IPS DF 4.7 (cell line): ENCODE measurements at regions not wholly inside any gene's neighbourhood (a gene's known extent, or its start where the extent isn't known, plus 50 kb on each side); places are given as distances from the start of the nearest gene placed in this dataset.
A peak's percentile ranks its signal among the peaks of the same experiment; 100 is the strongest.

Experiments
- DNase-seq: peaks from one replicate; pipeline ENCODE4 v3.0.0-alpha.2; 2013; ENCODE audit warnings: low spot score; ENCODE audit errors: extremely low read depth

DNA sequence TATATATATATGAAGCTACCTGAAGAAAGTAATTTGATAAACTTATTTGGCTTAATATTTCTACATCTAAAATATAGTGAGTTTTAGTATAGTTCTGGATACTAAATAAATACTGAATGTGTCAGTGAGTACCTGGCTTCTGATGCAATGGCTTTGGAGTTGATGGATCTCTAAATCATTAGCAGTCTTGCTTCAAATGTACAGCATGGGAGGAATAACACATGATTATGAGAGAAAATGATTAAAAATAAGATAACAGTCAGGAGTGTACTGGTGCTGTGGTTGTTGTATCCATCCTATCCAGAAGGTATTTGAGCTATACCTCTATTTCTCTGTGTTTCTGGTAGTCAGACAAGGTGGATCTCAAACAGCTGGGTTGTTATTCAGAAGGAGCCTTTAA, 641.3 kb downstream of the TRAM1L1 start:
- DNase-seq, result no peak

DNA sequence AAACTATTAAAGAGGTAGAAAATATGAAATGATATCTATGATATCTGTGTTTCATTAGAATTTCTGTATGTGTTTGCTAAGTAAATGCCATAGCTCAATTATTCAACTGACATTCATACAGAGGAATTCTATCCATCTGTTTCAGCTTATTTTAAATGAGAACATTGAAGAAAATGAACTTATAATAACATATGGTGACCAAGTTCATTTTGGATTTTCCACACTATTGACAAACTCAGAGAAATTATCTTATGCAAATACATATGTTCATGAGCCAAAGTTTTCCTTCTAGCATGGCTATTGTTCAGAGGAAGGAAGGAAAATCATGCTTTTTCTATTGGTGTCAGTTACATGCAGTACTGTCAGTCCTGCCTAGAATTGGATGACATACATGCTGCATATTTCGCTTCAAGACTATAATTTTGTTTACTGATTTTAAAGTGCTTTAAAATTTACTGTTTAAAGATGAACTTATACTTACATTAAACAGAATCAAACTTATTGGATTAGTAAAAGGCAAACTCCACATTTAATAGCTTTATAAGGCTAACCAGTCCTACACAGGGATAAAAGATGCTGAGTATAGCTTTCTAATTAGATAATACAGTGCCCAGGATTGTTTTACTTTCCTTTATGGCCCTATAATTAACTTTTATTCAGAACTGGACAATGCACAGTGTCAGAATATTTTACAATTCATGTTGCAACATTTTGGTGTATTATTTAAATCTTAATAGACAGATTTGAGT, 646.2 kb downstream of the TRAM1L1 start:
- no peak for DNase-seq

DNA sequence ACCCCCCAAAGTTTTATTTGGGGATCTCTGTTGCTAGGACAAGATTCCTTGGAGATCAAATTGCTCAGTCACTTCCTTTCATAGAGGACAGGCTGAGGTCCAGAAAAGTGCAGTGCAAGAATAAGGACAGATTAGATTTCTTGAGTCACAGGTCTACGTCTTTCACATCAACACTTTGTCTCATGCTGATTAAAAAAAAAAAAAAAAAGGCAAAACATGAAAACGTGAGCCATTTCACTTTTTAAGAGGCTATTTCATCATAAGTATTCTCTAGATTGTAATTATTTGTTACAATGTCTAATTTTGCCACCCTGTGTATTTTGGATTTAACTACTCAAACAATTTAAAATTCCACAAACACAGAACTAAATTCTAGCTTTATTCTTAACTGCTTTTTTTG, 647.0 kb downstream of the TRAM1L1 start:
- DNase-seq, result no peak

DNA sequence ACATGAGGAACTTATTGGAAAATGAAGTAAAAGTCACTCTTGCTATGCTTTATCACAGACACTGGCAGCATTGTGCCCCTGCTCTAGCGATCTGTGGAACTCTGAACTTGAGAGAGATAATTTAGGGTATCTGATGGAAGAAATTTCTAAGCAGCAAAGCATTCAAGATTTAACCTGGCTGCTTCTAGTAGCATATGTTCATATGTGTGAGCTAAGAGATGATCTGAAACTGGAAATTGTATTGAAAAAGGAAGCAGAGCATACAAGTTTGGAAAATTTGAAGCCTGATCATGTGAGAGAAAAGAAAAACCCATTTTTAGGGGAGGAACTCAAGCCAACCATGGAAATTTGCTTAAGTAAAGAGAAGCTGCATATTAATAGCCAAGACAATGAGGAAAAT, 657.7 kb downstream of the TRAM1L1 start:
- DNase-seq, result no peak

DNA sequence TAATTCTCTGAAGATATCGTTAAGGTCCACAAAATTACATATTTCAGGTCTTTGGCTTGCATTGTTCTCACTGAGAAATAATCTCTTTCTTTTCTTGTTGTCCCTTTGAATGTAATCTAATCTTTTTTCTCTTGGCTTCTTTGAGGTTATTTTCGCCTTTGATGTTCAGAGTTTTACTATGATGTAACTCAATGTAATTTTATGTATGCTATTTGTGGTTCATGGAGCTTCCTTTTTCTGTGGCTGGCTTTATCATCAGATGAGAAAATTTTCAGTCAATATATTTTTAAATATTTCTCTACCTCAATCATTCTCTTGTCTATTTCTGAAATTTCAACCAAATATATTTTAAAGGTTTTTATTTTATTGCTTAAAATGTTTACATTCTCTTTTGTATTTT, 672.2 kb downstream of the TRAM1L1 start:
- DNase-seq, result no peak

DNA sequence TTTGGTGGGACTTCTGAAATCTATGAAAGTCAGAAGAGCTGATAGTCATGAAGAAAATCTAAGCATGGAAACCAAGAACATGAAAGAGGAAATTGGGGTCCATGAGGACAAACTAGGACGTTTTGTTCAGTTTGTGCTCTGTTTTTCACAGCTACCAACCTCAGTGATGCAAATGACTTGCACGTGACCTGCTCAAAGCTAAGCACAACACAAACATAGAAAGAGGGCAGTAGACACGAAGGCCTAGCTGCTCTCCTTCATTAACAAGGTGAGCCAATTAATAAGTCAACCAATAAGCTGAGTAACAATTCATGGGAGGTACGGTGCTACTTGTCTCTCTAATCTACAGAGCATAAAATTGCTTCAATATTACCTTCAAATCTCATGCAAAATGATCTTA, 684.1 kb downstream of the TRAM1L1 start:
- no peak for DNase-seq

DNA sequence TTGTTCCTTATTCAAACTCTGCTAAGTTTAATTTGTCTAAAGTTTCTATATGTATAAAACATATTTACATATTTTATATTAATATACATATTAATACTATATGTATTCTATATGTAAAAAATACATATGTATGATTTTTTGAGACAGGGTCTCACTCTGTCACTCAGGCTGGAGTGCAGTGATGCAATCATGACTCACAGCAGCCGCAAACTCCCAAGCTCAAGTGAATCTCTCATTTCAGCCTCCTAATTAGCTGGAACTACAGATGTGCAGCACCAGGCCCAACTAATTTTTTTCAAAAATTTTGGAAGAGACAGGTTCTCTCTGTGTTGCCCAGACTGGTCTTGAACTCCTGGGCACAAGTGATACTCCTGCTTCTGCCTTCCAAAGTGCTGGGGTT, 684.9 kb downstream of the TRAM1L1 start:
- no peak for DNase-seq

DNA sequence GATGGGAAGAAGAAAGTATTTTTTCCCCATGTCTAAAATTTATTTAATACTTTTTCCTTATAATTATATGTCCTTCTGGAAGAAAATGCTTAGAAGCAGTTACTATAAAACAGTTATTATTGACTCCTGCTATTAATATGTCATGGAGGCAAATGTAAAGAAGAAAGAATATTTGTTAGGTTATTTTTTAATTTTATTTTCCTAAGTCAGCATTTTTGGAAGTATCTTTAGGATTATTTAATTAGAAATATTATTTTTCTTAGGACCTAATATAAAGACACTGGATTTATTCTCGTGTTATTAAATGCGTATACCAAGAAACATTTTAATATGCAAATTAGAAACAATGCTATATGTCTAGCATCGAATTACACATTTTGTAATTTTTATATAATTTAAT, 687.7 kb downstream of the TRAM1L1 start:
- no peak for DNase-seq

DNA sequence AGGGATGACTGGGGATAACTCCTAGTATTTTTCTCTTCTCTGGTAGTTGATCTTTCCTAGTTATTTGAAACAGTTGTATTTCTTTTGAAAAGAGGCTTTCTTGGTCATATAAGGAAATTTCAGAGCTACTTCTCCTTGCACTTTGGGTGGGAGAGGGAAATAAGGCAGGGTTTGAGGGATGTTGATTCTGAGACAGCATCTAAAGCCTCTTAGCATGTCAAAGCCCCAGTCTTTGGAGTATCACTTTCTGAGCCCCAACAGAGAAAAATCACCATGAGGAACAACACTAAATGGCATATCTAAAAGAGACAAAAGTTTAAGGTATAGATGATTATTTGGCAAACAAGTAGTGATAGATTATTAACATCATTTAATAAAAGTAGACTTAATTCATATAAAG, 688.1 kb downstream of the TRAM1L1 start:
- DNase-seq, result no peak

DNA sequence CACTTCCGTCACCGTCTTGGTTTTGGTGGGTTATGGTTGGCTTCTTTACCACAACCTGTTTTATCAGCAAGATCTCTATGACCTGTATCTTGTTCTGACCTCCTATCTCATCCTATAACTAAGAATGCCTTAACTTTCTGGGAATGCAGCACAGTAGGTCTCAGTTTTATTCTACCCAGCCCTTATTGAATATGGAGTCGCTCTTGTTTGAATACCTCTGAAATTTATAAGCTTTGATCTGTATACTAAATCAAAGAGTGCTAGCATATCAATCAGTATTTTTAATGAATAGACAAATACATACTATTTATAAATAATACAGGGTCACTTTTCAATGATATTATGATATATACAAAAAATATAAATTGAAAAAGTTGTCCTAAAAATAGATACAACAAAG, 690.0 kb downstream of the TRAM1L1 start:
- no peak for DNase-seq

DNA sequence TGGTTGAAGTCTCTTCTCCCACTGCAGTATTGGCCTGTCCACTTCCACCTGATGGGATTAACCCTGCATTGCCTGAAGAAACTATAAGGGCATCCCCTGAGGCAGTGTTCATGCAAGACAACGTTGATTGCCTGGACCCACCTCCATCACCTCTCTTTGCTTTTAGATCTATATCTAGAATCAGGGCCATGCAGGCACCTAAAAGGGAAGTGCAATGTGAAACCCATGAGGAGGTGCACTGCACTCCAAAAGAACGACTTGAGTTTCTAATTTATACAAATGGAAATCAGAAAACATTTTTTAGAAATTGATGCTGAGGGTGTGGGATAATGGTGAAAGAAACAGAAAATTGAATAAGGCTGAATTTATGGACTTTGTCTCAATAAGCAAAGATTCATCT, 694.4 kb downstream of the TRAM1L1 start:
- no peak for DNase-seq

DNA sequence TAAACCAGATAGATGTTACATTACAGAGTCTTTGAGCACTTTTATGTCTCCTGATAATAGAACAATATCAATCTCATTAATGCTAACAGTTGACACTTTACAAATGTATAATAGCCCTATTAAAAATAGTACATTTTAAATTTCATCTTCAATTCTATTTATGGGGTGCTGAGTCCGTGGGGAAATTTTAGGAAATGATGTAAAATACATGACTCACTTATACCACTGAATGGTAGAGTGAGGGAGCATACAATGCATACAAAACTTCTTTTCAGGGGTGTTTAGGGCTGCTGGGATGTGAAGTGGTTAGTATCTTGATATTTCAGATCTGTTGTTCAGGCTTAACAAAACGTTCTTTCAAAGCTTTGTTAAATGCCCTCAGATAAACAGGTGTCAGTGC, 696.2 kb downstream of the TRAM1L1 start:
- no peak for DNase-seq

DNA sequence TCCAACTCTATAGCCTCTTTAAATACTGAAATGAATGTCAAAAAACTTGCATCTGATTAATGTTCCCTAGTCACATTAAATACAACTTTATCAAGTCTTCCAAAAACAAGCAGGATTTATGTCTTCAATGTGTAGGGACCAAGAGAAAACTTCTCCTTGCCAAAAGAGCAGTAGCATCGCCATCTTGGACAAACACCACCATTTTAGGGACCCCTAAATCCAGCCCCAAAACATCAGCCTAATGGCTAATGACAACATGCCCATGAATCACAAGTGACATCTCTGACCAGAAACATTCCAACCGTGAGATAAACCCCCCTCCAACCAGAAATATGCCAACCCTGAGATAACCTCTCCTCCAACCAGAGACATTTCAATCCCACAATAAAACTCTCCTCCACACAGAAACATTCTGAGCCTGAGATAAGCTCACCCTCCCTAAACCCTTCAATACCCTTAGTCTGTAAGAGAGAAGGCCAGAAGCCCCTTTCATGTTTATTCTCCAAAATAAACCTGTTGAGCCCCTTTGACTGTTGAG, 697.4 kb downstream of the TRAM1L1 start:
- DNase-seq, result no peak

DNA sequence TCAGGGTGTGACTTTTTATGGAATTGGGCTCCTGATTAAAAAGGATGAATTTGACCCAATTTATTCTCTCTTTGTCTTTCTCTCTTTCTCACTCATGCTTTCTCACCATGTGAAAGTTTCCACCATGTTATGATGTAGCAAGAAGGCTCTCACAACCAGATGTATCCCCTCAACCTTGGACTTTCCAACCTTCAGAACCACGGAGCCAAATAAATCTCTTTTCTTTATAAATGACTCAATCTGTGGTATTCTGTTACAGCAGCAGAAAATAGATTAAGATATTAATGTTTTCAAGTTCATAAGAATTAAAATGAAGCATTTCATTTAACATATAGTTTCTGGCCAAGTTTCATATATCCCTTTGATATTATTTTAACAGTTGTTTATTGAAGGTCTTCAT, 698.5 kb downstream of the TRAM1L1 start:
- DNase-seq, result no peak

DNA sequence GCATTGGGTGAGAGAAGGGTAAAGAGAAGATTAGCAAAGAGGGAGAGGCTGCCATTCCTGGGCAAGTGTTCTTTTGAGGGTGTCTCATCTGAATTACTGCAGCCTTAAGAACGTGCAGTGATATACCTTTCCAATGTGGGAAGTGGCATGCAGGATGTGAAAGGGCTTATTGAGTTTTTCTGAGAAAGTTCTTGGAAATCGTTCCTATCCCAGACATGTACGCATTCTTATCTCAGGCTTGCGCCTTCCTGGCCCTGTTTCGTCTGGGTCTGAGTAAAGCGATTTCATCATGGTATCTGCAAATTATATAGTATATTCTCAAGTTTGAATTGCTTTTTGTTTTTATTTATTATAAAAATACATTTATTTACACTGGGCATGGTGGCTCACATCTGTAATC, 699.8 kb downstream of the TRAM1L1 start:
- DNase-seq, result no peak

DNA sequence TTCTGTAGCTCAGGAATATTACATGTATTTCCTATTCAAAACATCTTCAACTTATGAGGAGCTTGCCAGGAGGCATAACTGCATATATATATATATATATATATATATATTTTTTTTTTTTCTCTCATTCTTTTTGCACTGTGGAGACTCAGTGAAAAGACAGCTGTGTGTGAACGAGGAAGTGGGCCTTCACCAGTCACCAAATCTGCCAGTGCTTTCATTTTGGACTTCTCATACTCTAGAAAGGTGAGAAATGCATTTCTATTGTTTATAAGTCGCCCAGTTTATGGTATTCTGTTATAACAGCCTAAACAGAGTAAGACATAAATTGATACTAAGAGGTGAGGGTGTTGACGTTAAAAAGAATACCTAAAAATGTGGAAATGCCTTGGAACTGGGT, 710.6 kb downstream of the TRAM1L1 start:
- DNase-seq, result no peak

DNA sequence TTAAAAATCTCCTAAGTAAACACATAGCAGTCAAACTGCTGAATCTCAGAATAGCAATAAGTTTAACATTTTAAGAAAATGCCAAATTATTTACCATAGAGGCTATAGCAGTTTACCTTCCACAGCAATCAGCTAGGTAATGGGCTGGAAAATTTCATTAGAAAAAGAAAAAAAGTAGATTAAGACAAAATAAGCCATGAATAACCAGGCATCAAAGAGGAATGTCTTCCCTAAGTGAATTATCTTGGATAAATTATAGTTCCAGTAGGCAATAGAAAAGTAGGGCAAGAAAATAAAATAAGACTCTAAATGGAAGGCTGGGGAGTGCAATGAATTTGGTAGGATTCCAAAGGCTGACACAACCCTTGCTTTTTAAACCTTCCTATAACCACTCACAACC, 722.8 kb downstream of the TRAM1L1 start:
- DNase-seq, result no peak

DNA sequence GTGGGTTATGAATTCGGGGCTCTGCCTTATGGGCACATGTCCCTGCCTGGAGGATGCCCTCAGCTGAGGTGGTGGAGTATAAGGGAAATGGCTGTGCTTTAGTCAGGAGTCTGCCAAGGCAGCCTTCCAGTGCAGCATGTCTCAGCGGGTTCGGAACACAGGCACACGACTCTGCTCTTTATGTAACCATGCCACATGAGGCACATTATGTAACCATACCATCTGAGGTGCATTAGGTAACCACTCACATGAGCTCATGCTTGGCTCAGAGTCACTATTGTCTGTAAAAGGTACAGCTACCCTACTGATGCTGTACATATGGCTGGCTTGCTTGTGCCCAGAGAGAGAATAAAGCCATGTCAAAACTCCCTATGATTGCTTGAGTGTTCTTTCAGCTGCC, 723.6 kb downstream of the TRAM1L1 start:
- DNase-seq, result no peak

DNA sequence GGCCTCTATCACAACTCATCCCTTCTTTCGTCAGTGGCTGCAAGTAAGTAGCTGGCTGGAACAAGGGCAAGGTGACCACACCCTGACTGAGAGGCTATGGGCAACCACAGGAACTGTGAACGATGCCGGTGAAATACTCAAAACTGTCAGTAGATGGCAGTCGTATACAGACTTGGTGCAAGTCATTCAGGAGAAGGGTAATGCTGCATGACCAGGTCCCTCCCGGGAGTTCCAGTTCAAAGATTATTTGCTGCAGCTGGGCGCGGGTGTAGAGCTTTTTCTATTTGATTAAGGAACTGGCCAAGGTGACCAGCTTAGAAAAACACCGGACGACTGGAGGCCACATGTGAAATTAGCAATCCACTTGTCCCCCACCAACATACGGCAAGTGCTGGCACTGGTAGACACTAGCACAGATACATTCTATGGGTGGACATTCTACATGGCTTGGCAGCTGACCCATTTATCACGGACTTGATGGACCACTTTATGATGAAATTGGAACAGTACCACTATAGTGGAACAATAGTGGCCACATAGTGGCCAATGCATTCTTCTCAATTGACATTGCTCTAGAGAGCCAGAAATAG, 726.6 kb downstream of the TRAM1L1 start:
- DNase-seq, result peak; percentile 90

DNA sequence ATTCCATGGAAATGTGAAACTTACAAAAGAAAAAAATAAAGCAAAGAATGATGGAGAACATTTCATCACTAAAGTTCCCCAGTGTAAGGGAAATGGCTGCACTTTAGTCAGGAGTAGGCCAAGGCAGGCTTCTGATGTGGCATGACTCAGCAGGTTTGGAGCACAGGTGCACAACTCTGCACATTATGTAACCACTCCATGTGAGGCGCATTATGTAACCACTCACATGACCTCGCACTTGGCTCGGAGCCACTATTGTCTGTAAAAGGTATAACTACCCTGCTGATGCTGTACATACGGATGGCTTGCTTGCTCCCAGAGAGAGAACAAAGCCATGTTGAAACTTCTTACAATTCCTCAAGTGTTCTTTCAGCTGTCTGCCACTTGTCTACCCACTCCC, 727.6 kb downstream of the TRAM1L1 start:
- DNase-seq, result no peak

DNA sequence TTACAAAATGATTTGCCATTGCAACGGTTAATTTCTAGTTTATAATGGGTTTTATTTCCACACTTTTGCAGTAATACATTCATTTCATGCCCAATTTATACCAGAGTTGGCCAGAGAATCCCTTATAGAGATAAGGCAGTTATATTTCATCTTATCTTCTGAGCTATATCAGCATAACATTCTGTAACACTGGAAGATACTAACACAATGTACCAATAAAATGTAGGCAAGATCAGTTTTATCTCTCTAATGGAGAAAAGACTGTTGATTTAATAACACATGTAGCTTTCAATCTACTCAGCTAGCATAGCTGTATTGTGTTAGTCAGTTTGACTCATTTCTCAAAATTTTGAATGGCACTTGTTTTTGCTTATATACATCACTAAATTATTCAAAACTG, 738.6 kb downstream of the TRAM1L1 start:
- no peak for DNase-seq

DNA sequence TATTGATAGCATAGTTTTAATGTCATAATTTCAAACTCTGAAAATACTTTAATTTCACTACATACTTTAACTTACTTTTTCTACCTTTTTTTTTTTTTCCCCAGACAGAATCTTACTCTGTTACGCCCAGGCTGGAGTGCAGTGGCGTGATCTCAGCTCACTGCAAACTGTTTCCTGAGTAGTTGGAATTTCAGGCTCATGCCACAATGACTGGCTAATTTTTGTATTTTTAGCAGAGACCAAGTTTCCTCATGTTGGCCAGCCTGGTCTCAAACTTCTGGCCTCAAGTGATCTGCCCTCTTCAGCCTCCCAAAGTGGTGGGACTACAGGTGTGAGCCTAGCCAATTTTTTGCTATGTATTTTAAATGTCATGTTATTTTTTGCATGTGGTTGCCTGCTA, 741.6 kb downstream of the TRAM1L1 start:
- DNase-seq, result no peak

DNA sequence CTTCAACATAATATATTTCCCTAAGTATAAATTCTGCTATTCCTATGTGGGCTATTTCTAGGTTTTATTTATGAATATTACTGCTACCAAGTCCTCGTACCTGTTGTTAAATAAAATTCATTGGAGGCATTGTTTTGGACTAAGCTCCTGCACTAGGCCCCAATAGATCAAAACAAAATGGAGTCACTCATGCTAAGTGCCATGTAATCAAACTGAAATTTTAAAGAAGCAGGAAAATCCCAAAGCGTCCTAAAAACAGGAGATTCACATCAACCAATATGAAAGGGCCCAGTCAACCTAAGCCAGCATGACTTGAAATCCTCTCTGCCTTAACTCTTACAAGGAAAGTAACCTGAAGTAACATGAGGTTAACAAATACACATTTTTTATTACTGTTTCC, 743.2 kb downstream of the TRAM1L1 start:
- DNase-seq, result no peak
